Prostate gland (tissue), 2 donors: ENCODE measurements at regions not wholly inside any gene's neighbourhood (a gene's known extent, or its start where the extent isn't known, plus 50 kb on each side); places are given as distances from the start of the nearest gene placed in this dataset.

ENCODE experiments used
- DNase-seq: peaks from one replicate; pipeline ENCODE4 v3.0.0-alpha.2; 2019; ENCODE audit warnings: low spot score
- H3K27ac ChIP-seq, 2 donors: fragments of 200-600 bp; sonication (generic); 2 replicates each; pipeline ENCODE4 v1.5.1; 2017 to 2019
- H3K27me3 ChIP-seq: fragments of 200-600 bp; sonication (generic); replicated peaks from 2 replicates; pipeline ENCODE4 v1.5.1; 2019; ENCODE audit not compliant: insufficient read depth
- H3K36me3 ChIP-seq, 2 donors: fragments of 200-600 bp; sonication (generic); 1 replicate in 1 of 2; 2 replicates in 1 of 2; pipeline versions ENCODE4 v1.5.1 to v1.8.1; 2017 to 2019
- H3K4me1 ChIP-seq: fragments of 200-600 bp; sonication (generic); replicated peaks from 2 replicates; pipeline ENCODE4 v1.5.1; 2019
- H3K4me3 ChIP-seq, 2 donors: fragments of 200-600 bp; sonication (generic); 2 replicates each; pipeline ENCODE4 v1.5.1; 2017 to 2019
- H3K9me3 ChIP-seq: fragments of 200-600 bp; sonication (generic); 2 replicates; pipeline ENCODE4 v1.5.1; 2017
- CTCF ChIP-seq, 4 experiments: fragments of 200-600 bp in 2 of 4; fragments of 450-650 bp in 2 of 4; sonication (generic) in 2 of 4; IDR thresholded peaks; 1 replicate in 3 of 4; 2 replicates in 1 of 4; pipeline ENCODE4 v1.5.1; 2016 to 2019; ENCODE audit warnings: antibody characterized with exemption in 4 of 4, mild to moderate bottlenecking in 2 of 4, moderate library complexity in 2 of 4
- POLR2A ChIP-seq: fragments of 450-650 bp; IDR thresholded peaks from one replicate; pipeline ENCODE4 v1.6.1; 2016; ENCODE audit warnings: antibody characterized with exemption, mild to moderate bottlenecking
- POLR2AphosphoS5 ChIP-seq: sonication (generic); formaldehyde crosslinking; IDR thresholded peaks from one replicate; pipeline ENCODE4 v1.6.1; 2017; ENCODE audit warnings: antibody characterized with exemption
- WGBS: methylation state at CpG from one replicate; pipeline ENCODE4 v1.1.5; 2018; 5-methylcytosine and 5-hydroxymethylcytosine counted together
- intact Hi-C: fragments of 100-400 bp; cut with DNase I; formaldehyde crosslinking; loops from one replicate; pipeline ENCODE4 v1.14.2; 2022

DNA sequence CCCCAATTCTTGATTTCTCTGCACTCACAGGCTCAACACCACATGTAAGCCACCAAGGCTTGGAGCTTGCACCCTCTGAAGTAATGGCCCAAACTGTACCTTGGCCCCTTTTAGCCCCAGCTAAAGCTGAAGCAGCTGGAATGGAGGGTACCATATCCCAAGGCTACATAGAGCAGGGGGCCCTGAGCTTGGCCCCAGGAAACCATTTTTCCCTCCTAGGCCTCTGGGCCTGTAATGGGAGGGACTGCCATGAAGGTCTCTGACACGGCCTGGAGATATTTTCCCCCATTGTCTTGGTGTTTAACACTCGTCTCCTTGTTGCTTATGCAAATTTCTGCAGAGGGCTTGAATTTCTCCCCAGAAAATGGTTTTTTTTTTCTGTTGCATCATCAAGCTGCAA lies 69.7 kb downstream of the SKA1 start:
- no peaks in the 10 kb centered on the region for H3K9me3 ChIP-seq
- H3K27ac ChIP-seq: no peak overlapping the region
- intact Hi-C loops: no loop called here
- TF ChIP-seq POLR2A (no peak), CTCF (IDR thresholded peaks at IDR 0.05) (no peak), POLR2AphosphoS5 (no peak)
- no peaks in the 10 kb centered on the region for H3K27me3 ChIP-seq
- DNase-seq: no peak
- no peak overlapping the region for H3K4me3 ChIP-seq
- H3K36me3 ChIP-seq: no peaks in the 10 kb centered on the region
- 79% methylated on average over 2 of the region's 2 CpGs for WGBS
- H3K4me1 ChIP-seq: no peaks in the 10 kb centered on the region

DNA sequence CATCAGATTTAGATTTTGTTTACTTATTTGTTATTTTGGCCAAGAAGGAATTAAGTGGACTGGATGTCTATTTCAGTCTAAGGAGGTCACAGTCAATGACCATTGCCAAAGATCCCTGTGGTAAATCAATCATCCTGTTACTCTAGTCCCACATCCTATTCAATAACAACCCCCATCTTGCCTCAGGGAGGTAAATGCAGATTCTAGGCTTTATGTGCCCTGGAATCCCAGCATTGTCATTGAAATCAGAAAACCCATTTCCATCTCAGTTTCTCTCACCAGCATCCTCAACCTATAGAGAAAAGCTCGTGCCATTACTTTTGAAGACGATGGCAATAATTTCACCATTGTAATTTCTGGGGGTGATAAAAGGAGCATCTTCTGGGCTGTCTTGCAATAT lies 71.8 kb downstream of the SKA1 start:
- no peak for DNase-seq
- Histone ChIP-seq H3K27me3 (no peaks in the 10 kb centered on the region), H3K9me3 (no peaks in the 10 kb centered on the region), H3K4me3 (no peak overlapping the region), H3K4me1 (no peaks in the 10 kb centered on the region), H3K36me3 (no peaks in the 10 kb centered on the region), H3K27ac (no peak overlapping the region)
- TF ChIP-seq CTCF (IDR thresholded peaks at IDR 0.05): no peak
- TF ChIP-seq POLR2A: no peak
- TF ChIP-seq POLR2AphosphoS5: no peak
- WGBS: 92% methylated on average over 2 of the region's 2 CpGs
- intact Hi-C loops: no loop called here

- H3K36me3 ChIP-seq: no peaks in the 10 kb centered on the region
- H3K9me3 ChIP-seq: no peaks in the 10 kb centered on the region
- DNase-seq: no peak
- H3K4me1 ChIP-seq: no peaks in the 10 kb centered on the region
- no peaks in the 10 kb centered on the region for H3K27me3 ChIP-seq
- WGBS: 74% methylated on average over 5 of the region's 5 CpGs
- TF ChIP-seq POLR2AphosphoS5 (no peak), CTCF (IDR thresholded peaks at IDR 0.05) (no peak)
- H3K4me3 ChIP-seq: no peak overlapping the region
- intact Hi-C loops: no loop called here
- H3K27ac ChIP-seq: no peak overlapping the region
Observed at GRCh38 chr18:50447102-50447741, 72.4 kb downstream of the SKA1 start.

DNA sequence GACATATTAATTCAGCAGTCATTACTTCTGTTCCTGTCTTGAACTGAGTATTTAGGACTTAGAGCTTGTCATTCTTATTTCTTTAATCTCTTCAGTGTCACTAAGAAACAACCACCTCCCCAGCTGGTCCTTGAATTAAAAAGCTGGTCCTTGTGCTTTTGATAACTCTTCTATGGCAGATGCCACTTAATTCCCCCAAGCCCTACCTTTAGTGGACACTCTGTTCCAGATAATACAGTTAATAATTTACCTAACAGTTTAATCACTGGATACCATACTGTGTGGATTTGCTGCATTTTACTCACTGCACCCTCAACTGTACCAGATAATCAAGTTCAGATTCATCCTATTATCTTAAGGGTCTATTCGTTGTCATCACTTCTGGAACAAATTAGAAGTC lies 73.1 kb downstream of the SKA1 start:
- Histone ChIP-seq H3K4me3 (no peak overlapping the region), H3K27me3 (no peaks in the 10 kb centered on the region), H3K4me1 (no peaks in the 10 kb centered on the region), H3K27ac (no peak overlapping the region), H3K9me3 (no peaks in the 10 kb centered on the region), H3K36me3 (no peaks in the 10 kb centered on the region)
- intact Hi-C loops: no loop called here
- no peak for DNase-seq
- WGBS: 67% methylated on average over 1 of the region's 1 CpG
- no peak for TF ChIP-seq POLR2AphosphoS5
- no peak for TF ChIP-seq POLR2A
- no peak for TF ChIP-seq CTCF (IDR thresholded peaks at IDR 0.05)

- no peak for DNase-seq
- Histone ChIP-seq H3K9me3 (no peaks in the 10 kb centered on the region), H3K4me1 (no peaks in the 10 kb centered on the region), H3K27me3 (no peaks in the 10 kb centered on the region), H3K27ac (no peak overlapping the region), H3K36me3 (no peaks in the 10 kb centered on the region), H3K4me3 (no peak overlapping the region)
- 58% methylated on average over 7 of the region's 7 CpGs for WGBS
- no peak for TF ChIP-seq POLR2AphosphoS5
- no peak for TF ChIP-seq CTCF (IDR thresholded peaks at IDR 0.05)
- TF ChIP-seq POLR2A: no peak
- intact Hi-C loops: no loop called here
Observed at GRCh38 chr18:50451100-50451842, 76.4 kb downstream of the SKA1 start.
